RWPE1 (cell line): ENCODE measurements at regions not wholly inside any gene's neighbourhood (a gene's known extent, or its start where the extent isn't known, plus 50 kb on each side); places are given as distances from the start of the nearest gene placed in this dataset.
A peak's percentile ranks its signal among the peaks of the same experiment; 100 is the strongest.

Experiments used
- CTCF ChIA-PET: fragments of 350-600 bp; sonication (Branson Sonifier 250); formaldehyde crosslinking; extraction: SDS; loops from one replicate; lab custom pipeline; 2021; lab: Yijun Ruan, JAX
- POLR2A ChIA-PET: fragments of 400-600 bp; formaldehyde crosslinking; extraction: SDS; loops from one replicate; lab custom pipeline; 2020; ENCODE audit warnings: antibody characterized with exemption; ENCODE audit not compliant: low non-redundant PET; lab: Yijun Ruan, JAX
- DNase-seq: peaks from one replicate; pipeline ENCODE4 v3.0.0; 2012; ENCODE audit warnings: low spot score
- H3K27ac ChIP-seq: fragments of 450-650 bp; 2 replicates; pipeline ENCODE4 v1.5.1; 2017
- CTCF ChIP-seq: fragments of 450-650 bp; conservative IDR thresholded peaks from 2 replicates; pipeline ENCODE4 v1.5.1; 2017; ENCODE audit warnings: low read depth, mild to moderate bottlenecking

DNA sequence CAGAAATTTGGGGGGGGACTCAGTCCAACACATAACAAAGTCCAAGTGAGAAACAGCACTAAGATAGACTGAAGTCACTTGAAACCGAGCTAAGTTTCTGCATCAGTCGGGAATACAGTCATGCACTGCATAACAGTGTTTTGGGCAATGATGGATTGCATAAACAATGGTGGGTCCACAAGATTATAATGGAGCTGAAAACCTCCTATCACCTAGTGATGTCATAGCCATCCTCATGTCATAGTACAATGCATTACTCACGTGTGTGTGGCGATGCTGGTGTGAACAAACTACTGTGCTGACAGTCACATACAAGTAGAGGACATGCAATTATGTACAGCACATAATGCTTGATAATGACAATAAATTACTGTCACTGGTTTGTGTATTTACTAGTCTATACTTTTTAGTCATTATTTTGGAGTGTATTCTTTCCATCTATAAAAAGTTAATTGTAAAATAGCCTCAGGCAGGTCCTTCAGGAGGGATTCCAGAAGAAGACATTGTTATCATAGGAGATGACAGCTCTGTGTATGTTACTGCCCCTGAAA, 154.5 kb upstream of the ECI2 start:
- POLR2A ChIA-PET, result no interaction called here
- TF ChIP-seq CTCF, result no peak
- H3K27ac ChIP-seq, result no peak overlapping the region
- DNase-seq, result no peak
- CTCF ChIA-PET, result no interaction called here

GRCh38 chr6:4287811-4288244, 152.5 kb upstream of the ECI2 start:
- TF ChIP-seq CTCF, result no peak
- CTCF ChIA-PET, result no interaction called here
- POLR2A ChIA-PET, result no interaction called here
- H3K27ac ChIP-seq, result no peak overlapping the region
- no peak for DNase-seq

DNA sequence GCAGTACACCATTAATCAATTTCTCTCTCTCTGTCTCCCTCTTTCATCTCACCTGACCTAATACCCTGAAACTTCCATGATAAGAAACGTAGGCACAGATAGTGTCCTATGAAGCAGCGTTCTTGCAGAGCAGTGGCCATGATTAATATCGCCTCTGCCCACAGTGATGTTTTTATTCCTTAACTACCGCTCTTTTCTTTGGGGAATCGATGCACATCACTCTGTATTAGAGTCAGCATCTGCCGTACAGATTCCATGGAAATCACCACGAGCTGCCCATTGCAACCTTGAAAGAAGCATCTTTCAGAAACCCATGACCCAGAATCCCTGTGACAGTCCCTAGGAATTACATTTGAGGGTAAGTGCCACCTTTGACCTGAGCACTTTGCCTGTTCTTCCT, 152.0 kb upstream of the ECI2 start:
- POLR2A ChIA-PET, result no interaction called here
- CTCF ChIA-PET, result no interaction called here

GRCh38 chr6:4282926-4283325, 147.6 kb upstream of the ECI2 start:
- no peak overlapping the region for H3K27ac ChIP-seq
- no peak for TF ChIP-seq CTCF
- ChIA-PET POLR2A (interaction anchor here (0.6 to 0.7 kb wide), 2 partner anchors 17 to 213 kb away, joined by 3 to 5 read pairs; no protein-coding TSS in a partner anchor), CTCF (interaction anchor here (0.5 kb wide), 1 partner anchor 589 kb away, joined by 3 read pairs; no protein-coding TSS in a partner anchor)
- DNase-seq, result no peak

More for the DNA sequence above, 152.0 kb upstream of the ECI2 start:
- H3K27ac ChIP-seq, result no peak overlapping the region
- TF ChIP-seq CTCF, result no peak
- DNase-seq, result no peak

- POLR2A ChIA-PET, result no interaction called here
- peak; percentile 64 for TF ChIP-seq CTCF
- peak overlapping the region; percentile 82 for H3K27ac ChIP-seq
- CTCF ChIA-PET, result interaction anchor here (0.6 to 1.2 kb wide), 7 partner anchors 11 to 713 kb away, joined by 3 to 6 read pairs (median 3); no protein-coding TSS in a partner anchor
- peak; percentile 81 for DNase-seq
Measured at GRCh38 chr6:4281341-4282293, 146.2 kb upstream of the ECI2 start.

- CTCF ChIA-PET, result interaction anchor here (0.5 to 1.2 kb wide), 4 partner anchors 10 to 1662 kb away, joined by 3 to 5 read pairs (median 4); no protein-coding TSS in a partner anchor
- DNase-seq, result peak; percentile 88
- POLR2A ChIA-PET, result no interaction called here
- peak overlapping the region; percentile 82 for H3K27ac ChIP-seq
- no peak for TF ChIP-seq CTCF
Measured at GRCh38 chr6:4280707-4281106, 145.3 kb upstream of the ECI2 start.
